NT2/D1 (cell line): ENCODE measurements at regions not wholly inside any gene's neighbourhood (a gene's known extent, or its start where the extent isn't known, plus 50 kb on each side); places are given as distances from the start of the nearest gene placed in this dataset.

Experiments
- SUZ12 ChIP-seq: IDR thresholded peaks from 2 replicates; pipeline ENCODE4 v1.6.1; 2011; ENCODE audit not compliant: insufficient read length, insufficient read depth; ENCODE audit errors: extremely low read depth
- YY1 ChIP-seq: IDR thresholded peaks from 2 replicates; pipeline ENCODE4 v1.6.1; 2011; ENCODE audit not compliant: insufficient read length, insufficient read depth
- ZNF274 ChIP-seq: IDR thresholded peaks from 2 replicates; pipeline ENCODE4 v1.6.1; 2011; ENCODE audit warnings: mild to moderate bottlenecking, low read depth, low read length

DNA sequence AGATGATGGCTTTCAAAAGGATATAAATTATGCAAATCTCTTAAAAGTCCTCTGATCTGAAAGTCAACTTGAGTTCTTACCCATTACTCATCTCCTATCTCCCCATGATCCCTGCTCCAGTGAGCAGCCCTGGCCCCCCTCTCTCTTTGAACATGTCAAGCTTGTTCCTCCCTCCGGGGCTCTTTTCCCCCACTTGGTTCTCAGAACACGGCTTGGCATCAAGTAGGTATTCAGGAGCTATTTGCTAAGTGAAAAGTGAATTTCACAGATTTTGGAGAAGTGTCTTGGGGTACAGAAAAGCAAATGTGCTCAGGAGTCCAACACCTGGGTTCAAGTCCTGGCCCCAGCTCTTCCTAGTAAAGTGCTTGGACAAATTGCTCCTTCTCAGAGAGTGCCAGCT is 98.3 kb upstream of the CTBP2 start:
- no peak for TF ChIP-seq YY1
- TF ChIP-seq SUZ12 = no peak
- no peak for TF ChIP-seq ZNF274
